IPS-NIHi11 (cell line): ENCODE measurements at regions not wholly inside any gene's neighbourhood (a gene's known extent, or its start where the extent isn't known, plus 50 kb on each side); places are given as distances from the start of the nearest gene placed in this dataset.
"Not testable (repeated sequence)": the region's sequence is repeated elsewhere in the genome, so short reads cannot be mapped to it uniquely, and the experiment has no call there.

Experiments
- DNase-seq: peaks from one replicate; pipeline ENCODE4 v3.0.0; 2012; ENCODE audit warnings: mixed read lengths, low spot score

GRCh38 chr1:144140243-144140642 lies 168.5 kb upstream of the FAM72C start:
- not testable (repeated sequence) for DNase-seq

GRCh38 chr1:144105006-144105405 lies 133.2 kb upstream of the FAM72C start:
- DNase-seq: not testable (repeated sequence)

- DNase-seq: peak; percentile 17
Observed at GRCh38 chr1:144104000-144104677, 132.4 kb upstream of the FAM72C start.

- not testable (repeated sequence) for DNase-seq
Observed at GRCh38 chr1:144103156-144103880, 131.5 kb upstream of the FAM72C start.

GRCh38 chr1:144102046-144102745 lies 130.4 kb upstream of the FAM72C start:
- not testable (repeated sequence) for DNase-seq

- DNase-seq: no peak
Observed at GRCh38 chr1:144101397-144102045, 129.7 kb upstream of the FAM72C start.

- not testable (repeated sequence) for DNase-seq
Observed at GRCh38 chr1:144077167-144077841, 105.5 kb upstream of the FAM72C start.

GRCh38 chr1:144076646-144077045 lies 104.9 kb upstream of the FAM72C start:
- DNase-seq: not testable (repeated sequence)

GRCh38 chr1:144070394-144071053 lies 98.7 kb upstream of the FAM72C start:
- DNase-seq: not testable (repeated sequence)

- DNase-seq: not testable (repeated sequence)
Observed at GRCh38 chr1:144067042-144067441, 95.3 kb upstream of the FAM72C start.

- not testable (repeated sequence) for DNase-seq
Observed at GRCh38 chr1:144066071-144066813, 94.5 kb upstream of the FAM72C start.

- not testable (repeated sequence) for DNase-seq
Observed at GRCh38 chr1:144065299-144066060, 93.7 kb upstream of the FAM72C start.

- not testable (repeated sequence) for DNase-seq
Observed at GRCh38 chr1:144049365-144049764, 77.6 kb upstream of the FAM72C start.

- DNase-seq: not testable (repeated sequence)
Observed at GRCh38 chr1:144046645-144047044, 74.9 kb upstream of the FAM72C start.

- not testable (repeated sequence) for DNase-seq
Observed at GRCh38 chr1:144045751-144046546, 74.2 kb upstream of the FAM72C start.

- not testable (repeated sequence) for DNase-seq
Observed at GRCh38 chr1:144042251-144042650, 70.5 kb upstream of the FAM72C start.

GRCh38 chr1:144040293-144040692 lies 68.5 kb upstream of the FAM72C start:
- not testable (repeated sequence) for DNase-seq

GRCh38 chr1:144034045-144034444 lies 62.3 kb upstream of the FAM72C start:
- DNase-seq: not testable (repeated sequence)

- DNase-seq: not testable (repeated sequence)
Observed at GRCh38 chr1:144031550-144031949, 59.8 kb upstream of the FAM72C start.
